Vagina (tissue), 2 donors: ENCODE measurements at regions not wholly inside any gene's neighbourhood (a gene's known extent, or its start where the extent isn't known, plus 50 kb on each side); places are given as distances from the start of the nearest gene placed in this dataset.

Experiments
- CTCF ChIP-seq, 3 experiments: fragments of 450-650 bp in 2 of 3; fragments of 200-600 bp in 1 of 3; sonication (generic) in 1 of 3; IDR thresholded peaks; one replicate each; pipeline ENCODE4 v1.5.1; 2017 to 2019; ENCODE audit warnings: antibody characterized with exemption in 3 of 3, mild to moderate bottlenecking in 2 of 3, moderate library complexity in 2 of 3
- POLR2A ChIP-seq, 2 donors: fragments of 450-650 bp; IDR thresholded peaks; one replicate each; pipeline ENCODE4 v1.6.1; 2017; ENCODE audit warnings: antibody characterized with exemption in 2 of 2, mild to moderate bottlenecking in 2 of 2, moderate library complexity in 2 of 2

DNA sequence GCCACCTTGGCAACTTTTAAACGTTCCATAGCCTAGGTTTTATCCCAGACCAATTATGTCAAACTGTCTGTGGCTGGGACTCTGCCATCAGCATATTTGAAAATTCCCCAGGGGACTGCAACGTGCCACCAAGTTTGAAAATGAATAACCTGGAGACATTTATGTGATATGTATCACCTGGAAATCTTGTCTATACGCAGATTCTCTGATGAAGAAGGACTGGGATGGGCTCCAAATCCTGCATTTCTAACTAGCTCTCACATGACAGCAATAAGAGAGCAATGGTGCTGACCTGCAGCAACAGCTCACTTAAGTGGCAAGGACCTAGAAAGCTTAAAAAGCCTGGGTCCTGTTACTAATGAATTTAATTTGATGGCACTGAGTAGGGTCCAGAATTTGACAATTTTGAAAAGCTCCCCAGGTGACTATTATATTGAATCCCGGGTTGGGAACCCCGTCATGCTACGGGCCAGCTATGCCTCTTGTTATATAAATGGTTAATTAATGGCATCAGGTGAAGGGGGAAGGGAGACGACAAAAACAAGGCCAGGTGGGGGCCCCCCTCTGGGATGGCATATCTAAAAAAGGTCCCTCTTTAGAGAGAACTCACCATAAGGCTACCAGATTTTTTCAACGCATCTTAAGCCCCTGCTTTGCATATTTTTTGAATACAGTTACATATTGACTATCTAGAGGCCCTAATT is 213.7 kb downstream of the ZIC5 start:
- TF ChIP-seq CTCF (IDR thresholded peaks at IDR 0.05): no peak
- no peak for TF ChIP-seq POLR2A (IDR thresholded peaks at IDR 0.05)
